ENCODE measurements at regions not wholly inside any gene's neighbourhood (a gene's known extent, or its start where the extent isn't known, plus 50 kb on each side); places are given as distances from the start of the nearest gene placed in this dataset.

DNA sequence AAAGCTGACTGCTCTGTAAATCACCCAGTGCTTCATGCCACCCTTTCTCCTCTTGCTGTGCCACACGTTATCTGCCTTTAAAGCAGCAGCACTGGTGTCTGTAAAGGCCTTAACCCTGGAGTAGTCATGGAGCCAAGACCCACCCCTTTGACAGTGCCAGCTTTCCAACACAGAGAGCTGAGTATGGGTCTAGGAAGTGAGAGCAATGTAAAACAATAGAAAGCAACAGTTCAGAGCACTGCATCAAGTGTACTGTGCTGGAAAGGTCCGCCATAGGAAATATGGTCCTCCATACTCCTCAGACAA, 139.5 kb downstream of the DAD1 start:
- no peak for DNase-seq

DNA sequence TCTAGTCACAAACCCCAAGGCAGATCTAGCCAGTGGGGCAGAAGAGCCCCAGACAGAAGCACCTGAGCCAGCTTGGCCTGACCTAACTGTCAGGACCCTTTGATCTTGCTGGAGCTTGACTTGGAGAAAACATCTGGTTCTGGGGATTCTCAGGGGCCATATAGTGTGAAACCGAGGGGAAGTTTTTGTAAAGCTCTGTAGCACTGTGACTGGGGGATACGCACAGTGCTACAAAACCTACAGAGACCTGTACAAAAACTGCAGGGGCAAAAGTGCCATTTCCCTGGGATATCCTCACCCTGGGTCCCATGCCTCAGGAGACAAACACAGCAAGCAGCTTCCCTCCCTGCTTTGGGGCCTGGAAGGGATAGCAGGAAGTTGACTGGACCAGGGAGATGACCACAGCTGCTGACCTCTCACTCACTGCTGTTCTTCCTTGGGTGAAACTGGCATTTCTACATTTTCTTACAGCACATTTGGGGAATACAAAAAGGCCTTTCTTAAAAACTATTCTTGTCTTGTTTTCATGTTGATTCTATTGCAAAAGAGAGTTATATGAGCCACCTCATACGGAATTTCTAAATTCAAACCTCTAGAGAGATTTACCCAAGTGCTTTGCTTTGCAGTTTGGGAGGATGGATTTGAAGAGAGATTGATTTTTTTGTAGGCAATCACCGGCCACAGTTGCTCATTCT, 140.0 kb downstream of the DAD1 start:
- no peak for DNase-seq

- no peak for DNase-seq
Observed at GRCh38 chr14:22448035-22448904, 140.8 kb downstream of the DAD1 start.

DNA sequence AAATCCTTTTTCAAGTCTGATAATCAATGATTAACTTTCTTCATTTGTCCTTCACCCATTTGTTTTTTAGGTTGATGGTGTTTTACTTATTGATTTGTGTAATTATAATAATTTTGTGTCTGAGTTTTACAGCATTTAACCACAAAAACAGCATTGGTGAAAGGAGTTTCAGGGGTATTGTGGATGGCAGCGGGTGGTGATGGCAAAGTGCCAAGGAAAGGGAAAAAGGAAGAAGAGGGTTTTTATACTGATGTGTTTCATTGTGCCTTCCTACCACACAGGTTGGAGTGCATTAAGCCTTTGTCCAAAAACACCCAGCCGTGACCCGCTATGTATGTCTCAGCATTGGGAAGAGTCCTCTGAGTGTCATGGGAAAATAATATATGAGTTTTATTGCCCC, 150.3 kb downstream of the DAD1 start:
- no peak for DNase-seq

DNA sequence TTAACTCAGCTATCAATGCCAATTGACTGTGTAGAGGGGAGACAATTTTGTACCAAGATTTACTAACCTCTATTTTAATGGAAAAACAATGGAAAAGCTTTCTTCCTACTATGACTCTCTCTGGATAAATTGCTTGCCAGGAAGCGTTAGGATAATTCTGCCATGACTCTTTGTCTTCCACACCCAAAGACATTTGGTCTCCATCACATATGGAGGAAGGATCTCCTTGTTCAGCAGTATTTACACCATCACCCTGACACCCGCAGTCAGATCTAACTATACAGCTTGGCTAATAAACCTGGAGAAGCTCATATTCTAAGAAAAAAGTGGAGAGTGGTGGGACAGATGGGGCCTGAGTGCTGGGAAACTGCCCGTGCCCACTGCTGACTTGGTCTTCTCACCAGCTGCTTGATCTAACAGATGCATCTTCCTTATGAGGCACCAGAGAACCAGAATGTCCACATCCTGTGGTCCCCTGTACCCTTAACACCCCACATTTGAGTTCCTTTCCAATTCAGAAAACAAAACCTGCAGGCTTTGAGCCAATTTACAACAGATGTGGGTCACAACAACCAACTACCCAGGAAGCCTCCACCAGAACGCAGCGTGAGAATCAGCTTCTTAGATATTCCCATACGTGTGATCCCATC, 154.0 kb downstream of the DAD1 start:
- DNase-seq = no peak

DNA sequence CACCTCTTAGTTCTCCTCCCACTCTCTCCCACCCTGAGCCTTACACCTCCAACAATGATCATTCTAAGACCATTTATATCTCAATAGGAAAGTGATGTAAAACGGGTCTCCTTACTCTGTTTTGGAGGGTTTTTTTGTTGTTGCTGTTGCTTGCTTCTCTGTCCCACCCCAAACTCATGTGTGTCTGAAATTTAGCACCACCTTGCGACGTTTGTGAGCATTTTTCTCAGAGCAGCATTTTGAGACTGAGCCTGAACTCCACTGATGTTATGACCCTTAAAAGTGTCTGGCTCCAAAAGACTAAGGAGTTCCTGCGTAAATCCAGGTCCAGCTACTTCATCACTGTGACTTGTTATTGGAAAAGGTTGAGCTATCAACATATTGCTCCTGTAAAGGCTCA, 155.0 kb downstream of the DAD1 start:
- DNase-seq = no peak

- no peak for DNase-seq
Observed at GRCh38 chr14:22433069-22433468, 156.0 kb downstream of the DAD1 start.

- DNase-seq = no peak
Observed at GRCh38 chr14:22432348-22432976, 156.6 kb downstream of the DAD1 start.

GRCh38 chr14:22429546-22430294, 159.3 kb downstream of the DAD1 start:
- no peak for DNase-seq

DNA sequence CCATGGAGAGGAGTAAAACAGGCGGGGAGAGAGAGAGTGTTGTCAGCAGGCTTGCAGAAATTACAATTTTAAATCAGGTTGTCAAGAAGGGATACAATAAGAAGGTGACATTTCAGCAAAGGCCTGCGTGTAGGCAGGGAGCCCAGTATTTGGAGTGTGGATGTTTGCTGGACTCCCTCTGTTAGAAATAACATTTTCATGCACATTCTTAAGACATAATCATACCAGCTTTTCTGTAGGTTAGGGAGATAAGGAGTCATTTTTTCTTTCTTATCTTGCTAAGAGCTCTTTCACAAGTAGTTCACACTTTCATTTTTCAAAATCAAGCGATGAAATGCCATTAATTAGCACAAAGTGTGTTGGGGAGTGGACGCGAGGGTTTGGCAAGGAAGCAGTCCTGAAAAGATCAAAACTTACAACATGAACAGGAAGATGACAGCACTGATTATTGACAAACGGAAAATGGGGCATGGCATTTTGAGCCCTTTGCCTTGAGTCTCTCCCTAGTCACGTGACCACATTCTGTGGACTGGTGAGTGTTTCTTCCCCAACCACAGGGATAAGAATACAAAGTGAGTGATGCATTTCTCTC, 160.2 kb downstream of the DAD1 start:
- DNase-seq = no peak

DNA sequence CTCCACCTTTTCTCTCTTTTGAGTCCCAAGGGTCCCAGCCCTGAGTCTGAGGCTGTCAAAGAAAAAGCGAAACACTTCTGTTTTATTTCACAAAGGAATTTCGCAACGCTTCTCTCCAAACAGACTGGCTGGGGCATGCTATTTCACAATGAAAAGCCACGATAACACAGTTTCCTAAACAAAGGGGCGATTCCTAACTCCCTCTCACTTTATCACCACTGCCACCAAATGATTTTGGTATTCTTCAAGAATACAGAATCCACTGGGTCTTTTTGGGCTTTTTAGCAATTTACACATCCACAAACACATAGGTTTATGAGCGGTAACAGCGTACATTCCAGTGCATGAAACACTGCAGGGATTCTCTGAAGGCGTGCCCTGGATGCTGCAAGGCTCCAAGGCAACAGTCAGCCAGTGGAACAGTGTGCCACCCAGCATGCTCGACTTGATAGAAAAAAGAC, 161.2 kb downstream of the DAD1 start:
- no peak for DNase-seq

- DNase-seq = no peak
Observed at GRCh38 chr14:22426711-22427110, 162.3 kb downstream of the DAD1 start.

DNA sequence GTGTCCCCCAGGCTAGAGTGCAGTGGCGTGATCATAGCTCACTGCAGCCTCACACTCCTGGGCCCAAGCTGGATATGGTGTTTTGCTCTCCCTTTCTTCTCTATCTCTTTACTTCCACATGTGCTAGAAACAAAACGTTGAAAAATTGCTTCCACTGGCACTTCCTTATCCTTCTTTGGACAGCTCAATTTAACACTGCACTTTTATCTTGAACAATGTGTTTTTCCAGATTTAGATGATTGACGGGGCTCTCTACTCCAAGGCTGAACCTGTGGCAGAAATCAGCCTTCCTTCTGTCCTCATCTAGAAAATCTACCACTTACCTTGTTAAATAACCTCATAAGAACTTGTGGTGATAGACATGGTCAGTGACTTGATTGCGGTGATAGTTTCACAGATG, 165.1 kb downstream of the DAD1 start:
- DNase-seq = no peak

- DNase-seq = no peak
Observed at GRCh38 chr14:22422238-22422637, 166.8 kb downstream of the DAD1 start.

DNA sequence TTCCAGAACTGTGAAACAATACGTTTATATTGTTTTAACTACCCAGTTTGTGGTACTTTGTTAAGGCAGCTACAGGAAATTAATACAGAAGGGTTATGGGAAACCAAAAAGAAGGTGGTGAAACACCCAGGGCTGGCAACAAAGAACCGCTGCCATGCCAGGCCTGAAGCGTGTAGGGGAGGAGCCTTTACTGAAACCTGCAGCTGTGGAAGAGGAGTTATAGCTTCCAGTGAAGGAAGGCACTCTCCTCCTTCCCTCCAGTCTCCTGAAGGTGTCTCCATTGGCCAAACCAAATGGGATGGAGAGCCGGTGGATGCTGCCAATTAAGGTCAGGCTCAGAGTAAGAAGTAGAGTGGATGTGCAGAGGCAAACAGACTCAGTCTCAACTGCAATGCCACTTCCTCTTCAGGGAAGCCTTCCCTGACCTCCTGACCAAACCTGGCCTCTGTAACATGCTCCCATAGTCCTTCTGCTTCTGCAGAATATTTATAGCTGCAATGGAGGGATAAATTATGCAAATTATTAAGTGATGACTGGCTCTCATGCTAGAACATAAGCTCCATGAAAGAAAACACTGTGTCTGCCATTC, 168.3 kb downstream of the DAD1 start:
- DNase-seq = no peak

DNA sequence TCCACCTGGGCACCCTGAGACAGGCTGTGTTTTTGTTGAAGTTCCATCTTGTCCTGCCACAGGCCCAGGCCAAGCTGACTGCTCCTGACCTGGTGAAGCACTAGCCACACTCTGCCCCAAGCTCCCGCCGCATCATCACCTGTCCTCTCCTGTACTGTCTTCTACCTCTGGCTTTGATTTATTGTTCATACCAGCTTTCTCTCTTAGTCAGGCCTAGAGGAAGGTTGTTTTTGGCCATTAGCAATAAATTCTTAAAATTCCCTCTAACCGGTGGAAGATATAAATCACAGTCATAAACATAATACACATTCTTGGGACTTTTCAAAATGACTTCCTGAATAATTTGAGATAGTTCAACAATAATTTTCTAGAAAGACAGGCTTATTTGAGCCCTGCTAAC, 169.4 kb downstream of the DAD1 start:
- no peak for DNase-seq

GRCh38 chr14:22418631-22419030, 170.4 kb downstream of the DAD1 start:
- no peak for DNase-seq

GRCh38 chr14:22417914-22418313, 171.1 kb downstream of the DAD1 start:
- no peak for DNase-seq

- no peak for DNase-seq
Observed at GRCh38 chr14:22416193-22416592, 172.8 kb downstream of the DAD1 start.

GRCh38 chr14:22415605-22415959, 173.4 kb downstream of the DAD1 start:
- DNase-seq = no peak

GRCh38 chr14:22414876-22415604, 174.0 kb downstream of the DAD1 start:
- no peak for DNase-seq

Data from activated gamma-delta T cell (primary cell).